Stimulated activated CD4-positive, alpha-beta T cell treated with anti-CD3 and anti-CD28 coated beads, Interleukin-4, amount 100 ng/mL, for 24 hours (primary cell): ENCODE measurements at regions not wholly inside any gene's neighbourhood (a gene's known extent, or its start where the extent isn't known, plus 50 kb on each side); places are given as distances from the start of the nearest gene placed in this dataset.
A peak's percentile ranks its signal among the peaks of the same experiment; 100 is the strongest.
"Not testable (repeated sequence)": the region's sequence is repeated elsewhere in the genome, so short reads cannot be mapped to it uniquely, and the experiment has no call there.

Experiments used
- DNase-seq: peaks from one replicate; pipeline ENCODE4 v3.0.0-alpha.2; 2020

DNA sequence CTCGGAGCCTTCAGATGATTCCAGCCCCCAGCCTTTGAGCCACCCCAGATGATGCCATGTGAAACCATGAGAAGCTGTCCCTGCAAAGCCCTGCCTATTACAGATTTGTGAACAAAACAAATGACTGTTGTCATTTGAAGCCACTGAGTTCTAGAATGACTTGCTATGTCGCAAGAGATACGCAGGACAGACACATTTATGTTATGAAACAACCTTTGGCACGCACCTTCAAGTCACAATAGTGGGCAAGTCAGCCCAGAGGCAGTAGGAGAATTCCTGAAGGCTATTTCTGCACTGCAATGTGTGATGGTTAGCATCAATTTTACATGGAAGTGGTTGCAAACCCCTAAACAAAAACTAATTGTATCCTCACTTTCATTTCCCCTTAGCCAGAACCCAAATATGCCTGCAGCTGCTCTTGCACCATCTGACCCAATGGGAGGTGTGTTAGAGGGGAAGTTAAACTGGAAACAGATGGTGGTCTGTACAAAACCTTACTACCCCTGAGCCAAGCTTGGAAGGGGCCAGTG is 174.4 kb upstream of the ATP6AP2 start:
- DNase-seq = no peak

DNA sequence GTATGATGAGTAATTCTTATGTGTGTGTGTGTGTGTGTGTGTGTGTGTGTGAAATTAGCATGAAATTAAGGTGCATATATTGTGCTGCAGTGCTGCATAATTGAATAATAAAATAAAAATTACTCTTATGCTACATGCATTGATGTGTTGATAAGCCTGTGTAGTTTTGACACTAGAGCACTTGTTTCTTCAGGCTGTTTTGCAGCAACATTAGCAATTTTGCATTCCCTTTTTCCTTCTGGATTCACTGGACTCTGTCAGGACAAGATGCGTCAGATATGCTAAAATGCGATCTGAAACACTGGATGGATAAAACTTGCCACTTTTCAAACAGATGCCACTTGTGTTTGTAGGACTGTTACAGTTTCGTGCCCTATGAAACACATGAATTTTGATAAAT is 175.4 kb upstream of the ATP6AP2 start:
- DNase-seq = no peak

DNA sequence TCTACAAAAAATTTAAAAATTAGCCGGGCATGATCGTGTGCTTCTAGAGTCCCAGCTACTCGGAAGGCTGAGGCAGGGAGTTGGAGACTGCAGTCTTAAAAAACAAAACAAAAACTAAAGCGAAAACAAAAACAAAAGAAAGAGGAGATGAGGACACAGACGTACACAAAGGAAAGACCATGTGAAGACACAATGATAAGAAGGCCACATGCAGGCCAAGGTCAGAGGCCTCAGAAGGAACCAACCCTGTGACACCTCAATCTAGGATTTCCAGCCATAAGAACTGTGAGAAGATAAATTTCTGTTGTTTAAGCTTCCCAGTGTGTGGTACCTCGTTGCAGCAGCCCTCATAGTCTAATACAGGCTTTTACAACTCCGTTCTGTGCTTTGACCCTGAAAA is 177.0 kb upstream of the ATP6AP2 start:
- DNase-seq = no peak

DNA sequence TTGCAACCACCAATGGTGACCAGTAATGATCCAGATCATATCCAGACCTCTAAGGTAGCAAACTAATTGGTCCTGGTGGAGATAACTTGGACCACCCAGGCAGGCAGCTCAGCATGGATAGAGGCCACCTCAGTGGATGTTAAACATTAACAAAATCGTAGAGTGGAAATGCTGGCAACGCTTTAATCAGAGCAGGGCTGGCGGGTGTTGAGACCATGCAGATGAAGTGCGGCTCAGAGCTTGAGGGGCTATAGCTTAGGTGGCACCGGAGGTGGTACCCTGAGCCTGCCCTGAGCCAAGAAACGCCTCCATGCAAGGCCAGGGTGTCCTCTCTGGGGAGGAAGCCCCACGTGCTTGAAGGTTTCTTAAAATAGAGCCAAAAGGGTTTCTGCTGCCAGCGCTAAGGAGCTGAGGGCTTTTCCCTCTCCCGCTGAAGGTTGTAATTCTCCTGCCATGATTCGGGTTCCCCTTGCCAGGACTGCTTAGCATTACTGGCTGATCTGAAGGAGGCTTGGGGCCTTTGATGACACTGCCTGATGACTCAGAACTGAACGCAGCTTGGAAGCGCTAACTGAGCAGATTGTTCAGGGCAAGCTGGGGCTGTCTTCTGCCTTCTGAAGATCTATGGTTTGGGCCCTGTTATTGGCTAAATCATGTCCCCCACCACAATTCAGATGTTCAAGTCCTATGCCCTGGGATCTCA is 177.8 kb upstream of the ATP6AP2 start:
- peak; percentile 3 for DNase-seq

DNA sequence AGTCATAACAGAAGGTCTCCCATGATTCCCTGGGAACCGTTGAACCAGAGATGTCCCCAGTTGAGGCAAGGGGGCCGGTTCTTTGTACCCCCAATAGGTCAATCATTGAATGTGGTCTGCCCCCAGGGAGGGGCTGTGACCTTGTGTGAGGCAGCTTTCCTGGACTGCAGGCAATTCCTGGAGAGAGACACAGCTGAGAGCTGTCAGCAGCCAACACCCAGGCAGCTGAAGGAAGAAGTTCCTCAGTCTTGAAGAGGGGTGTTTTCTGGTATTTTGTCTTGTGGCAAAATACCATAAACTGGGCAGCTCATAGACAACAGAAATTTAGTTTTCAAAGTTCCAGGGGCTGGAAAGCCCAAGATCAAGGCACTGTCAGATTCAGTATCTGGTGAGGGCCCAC is 185.7 kb upstream of the ATP6AP2 start:
- no peak for DNase-seq

DNA sequence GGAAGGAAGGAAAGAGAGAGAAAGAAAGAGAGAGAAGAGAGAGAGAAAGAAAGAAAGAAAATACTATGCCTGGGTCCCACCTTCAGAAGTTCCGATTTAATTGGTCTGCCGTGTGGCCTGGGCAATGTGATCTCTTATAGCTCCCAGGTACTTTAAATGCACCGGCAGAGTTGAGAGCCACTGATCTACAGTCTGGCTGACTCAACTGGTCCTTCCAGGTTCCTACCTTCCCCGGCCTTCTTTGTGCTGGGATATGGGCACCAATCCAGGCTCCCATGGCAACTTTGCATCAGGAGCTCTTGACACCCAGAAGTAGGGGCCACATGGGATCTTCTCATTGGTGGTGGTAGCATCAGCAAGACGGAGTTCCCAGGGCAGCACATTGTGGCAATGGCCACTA is 186.5 kb upstream of the ATP6AP2 start:
- DNase-seq = no peak

DNA sequence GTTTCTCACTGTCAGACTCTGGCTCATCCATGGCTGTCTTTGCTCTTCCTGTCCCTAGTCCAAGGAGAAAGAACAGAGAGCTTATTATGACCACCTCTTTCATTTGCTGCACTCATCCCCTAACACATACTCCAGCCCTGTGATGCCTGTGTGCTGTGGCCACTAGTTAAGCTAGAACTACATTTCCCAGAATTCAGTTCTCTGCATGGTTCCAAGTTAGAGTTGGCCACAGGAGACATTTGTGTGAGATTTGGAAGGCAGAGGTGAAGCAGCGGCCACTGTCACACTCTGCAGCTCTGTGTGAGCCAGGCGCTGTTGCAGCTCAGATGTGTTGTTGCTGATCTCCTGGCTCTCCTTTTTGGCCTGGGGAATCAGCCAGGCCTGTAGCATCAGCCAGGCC is 188.2 kb upstream of the ATP6AP2 start:
- no peak for DNase-seq

DNA sequence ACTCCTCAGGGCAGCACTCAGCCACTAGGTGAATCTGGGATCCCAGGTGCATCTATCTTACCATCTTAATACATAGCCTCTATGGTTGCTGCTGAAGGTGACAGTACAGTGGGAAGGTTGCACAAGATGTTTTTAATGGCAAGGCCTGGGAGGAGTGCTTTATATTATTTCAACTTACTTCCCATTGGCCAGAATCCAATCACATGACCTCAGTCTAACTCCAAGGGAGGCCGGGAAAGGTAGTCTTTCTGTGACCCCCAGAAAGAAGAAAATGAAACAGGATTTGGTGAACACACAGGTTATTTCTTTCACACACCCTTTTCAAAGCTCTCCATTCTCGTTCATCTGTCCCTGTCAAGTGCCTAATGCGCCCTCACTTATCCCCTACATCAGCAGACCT is 189.1 kb upstream of the ATP6AP2 start:
- DNase-seq = no peak

DNA sequence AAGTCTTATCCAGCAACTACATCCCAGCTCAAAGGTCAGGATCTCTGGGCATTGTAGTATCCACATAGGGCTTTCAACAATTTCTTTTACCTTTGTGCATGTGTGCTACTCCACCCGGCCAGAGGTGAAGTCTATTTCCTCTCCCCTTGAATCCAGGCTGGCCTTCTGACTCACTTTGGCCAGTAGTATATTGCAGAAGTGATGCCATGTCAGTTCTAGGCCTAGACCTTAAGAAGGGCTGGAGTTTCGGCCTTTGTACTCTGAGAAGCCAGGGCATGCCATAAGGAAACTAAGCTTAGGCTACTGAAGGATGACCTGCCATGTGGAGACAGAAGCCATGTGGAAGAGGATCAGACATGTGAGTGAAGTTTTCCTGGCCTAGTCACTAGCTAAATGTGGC is 191.2 kb upstream of the ATP6AP2 start:
- no peak for DNase-seq

DNA sequence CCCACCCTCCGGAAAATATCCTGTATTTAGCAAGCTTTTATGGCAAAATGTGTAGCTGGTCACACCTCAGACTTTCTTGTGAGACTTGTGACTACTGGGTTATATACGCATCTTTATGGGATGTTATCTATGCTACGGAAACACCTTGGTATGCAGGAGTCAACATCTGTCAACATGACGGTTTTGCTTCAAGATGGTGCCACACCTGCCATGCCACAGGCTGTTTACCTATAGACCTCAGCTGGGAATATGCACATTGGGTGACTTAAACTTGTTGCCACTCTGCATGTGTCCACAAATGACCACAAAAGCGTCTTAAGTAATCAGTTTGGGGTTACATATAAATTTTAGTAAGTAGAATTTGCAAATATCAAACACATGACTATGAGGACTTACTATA is 192.3 kb upstream of the ATP6AP2 start:
- no peak for DNase-seq

DNA sequence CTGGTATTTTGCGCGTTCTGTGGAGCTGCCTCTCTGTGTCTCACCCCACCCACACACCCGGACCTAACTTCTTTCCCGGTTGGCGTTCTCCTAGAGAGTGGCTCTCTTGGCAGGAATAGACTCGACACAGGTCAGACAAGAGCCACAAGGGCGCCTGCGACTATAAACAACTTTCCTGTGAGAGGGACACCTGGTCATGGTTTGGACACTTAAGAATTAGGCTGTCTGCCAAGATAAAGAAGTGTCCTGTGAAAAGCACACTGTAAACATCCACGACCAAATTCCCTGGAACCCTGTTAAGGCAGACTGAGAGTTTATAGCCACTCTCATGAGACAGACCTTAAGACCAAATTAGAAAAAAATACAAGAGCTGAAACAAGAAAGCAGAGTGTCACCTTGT is 192.9 kb upstream of the ATP6AP2 start:
- not testable (repeated sequence) for DNase-seq

DNA sequence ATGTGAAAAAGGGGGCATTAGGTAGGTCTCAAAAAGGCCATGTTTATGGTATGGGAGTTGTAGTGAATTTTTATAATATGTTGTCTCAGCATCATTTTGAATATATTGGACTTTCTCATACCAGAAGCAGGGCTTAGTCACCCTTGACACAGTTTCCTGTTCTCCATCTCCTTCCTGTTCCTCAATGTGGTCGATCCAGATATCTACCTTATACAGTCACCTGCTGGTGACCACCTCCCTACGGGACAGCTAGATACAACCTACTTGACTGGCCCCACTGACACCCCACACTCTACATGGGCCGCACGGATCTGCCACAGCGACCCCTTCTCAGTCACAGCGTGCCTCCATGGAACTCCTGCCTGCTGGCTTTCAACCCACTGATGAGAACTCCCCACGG is 193.5 kb upstream of the ATP6AP2 start:
- not testable (repeated sequence) for DNase-seq

DNA sequence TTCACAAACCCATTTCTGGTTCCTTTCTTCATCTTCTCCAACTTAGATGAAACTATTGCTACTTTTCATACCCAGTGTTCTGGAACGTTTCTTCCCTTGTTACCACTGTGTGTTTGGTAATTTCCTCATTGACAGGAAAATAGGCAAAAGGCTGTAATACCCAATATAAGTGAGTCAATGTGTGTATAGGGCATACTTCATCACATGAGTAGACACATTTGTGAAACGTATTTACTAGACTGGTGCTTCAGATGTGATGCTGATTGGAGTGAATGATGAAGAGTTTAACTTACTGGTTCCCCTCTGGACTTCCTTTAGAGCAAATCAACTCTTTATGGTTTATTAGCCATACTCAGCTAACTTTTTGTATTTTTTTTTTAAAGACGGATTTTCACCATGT is 195.1 kb upstream of the ATP6AP2 start:
- no peak for DNase-seq

DNA sequence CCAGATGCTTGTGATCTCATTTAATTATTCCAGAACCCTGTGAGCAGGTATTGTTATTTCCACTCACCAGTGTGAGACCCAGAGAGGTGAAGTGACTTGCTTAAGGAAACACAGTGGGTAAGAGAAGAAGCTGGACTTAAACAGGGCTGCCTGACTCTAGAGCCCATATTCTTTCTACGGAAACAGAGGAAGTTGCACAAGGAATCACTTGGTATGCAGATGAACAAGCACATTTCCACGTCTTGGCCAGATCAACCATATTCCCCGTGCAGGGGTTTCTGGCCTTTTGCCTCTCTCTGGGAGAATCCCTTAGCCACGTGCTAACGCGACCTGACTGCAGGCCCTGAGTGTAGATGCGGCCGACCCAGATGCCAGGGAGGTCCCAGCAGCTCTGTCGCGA is 195.5 kb upstream of the ATP6AP2 start:
- DNase-seq = no peak

DNA sequence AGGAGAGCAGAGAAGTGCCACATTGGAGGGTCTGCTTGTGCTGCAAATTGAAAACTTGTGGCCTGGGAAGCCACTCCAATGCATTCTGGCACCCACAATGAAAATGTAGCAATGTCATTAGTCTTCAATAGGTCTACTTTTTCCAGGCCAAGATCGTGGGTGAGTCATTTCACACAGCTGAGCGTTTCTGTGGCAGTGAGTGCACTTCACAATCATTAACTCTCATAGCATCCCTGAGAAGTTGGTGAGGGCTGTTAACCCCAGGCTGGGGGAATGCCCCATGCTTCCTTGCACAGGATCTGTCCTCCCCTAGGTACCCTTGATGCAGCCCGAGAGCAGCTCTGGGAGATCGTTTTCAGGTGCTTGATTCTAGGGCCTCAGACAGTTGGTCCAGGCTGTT is 196.8 kb upstream of the ATP6AP2 start:
- no peak for DNase-seq

DNA sequence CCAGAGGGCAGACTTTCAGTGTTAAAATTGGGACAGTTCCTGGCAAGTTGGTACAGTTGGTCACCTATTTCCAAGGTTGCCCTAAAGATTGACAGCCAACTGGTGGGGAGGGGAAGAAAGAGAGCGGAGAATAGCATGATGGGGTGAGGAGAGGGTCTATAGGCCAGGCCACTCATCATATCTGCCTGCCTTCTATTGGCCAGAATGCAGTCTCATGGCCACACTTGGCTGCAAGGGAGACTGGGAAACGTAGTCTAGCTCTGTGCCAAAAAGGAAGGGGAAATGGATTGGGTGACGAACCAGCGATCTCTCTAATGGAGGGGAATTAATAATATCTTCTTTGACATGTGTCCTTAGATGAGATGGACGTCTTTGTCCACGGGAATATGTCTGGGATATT is 197.4 kb upstream of the ATP6AP2 start:
- DNase-seq = no peak

DNA sequence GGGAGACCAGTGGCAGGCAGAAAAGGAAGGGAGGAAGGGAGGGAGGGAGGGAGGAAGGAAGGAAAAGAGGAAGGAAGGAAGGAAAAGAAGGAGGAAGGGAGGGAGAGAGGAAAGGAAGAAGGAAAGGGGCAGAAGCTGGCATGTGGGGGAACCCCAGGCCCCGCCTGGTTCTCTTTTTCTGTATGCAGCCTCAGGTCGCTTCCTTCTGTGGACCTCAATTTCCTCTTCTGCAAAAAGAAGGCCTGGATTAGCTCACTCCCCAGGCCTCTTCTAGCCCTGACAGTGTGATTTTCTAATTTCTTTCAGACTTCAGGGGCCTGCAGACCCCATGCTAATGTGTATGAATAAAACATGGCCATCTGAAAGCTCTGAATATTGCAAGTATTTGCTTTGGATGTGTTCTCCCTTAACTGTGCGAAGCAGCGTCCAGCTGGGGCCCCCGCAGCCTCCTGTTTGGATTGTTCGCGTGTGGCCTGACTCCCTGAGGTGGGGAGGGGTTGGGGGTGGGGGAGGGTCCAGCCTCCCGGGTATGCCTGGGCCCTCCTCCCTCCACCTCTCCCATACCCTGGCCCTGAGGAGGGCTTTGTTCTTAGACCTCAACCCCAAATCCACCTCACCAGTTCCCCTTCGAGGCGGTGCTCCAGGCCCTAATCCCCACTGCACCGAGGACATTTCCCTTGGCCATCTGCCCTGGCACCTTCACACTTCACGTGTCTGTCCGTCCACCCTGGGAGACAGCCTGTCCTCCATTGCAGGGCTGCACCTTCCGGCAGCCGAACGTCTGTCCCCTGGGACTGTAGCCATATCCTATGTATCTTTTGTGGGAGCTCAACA is 199.9 kb upstream of the ATP6AP2 start:
- DNase-seq = no peak

DNA sequence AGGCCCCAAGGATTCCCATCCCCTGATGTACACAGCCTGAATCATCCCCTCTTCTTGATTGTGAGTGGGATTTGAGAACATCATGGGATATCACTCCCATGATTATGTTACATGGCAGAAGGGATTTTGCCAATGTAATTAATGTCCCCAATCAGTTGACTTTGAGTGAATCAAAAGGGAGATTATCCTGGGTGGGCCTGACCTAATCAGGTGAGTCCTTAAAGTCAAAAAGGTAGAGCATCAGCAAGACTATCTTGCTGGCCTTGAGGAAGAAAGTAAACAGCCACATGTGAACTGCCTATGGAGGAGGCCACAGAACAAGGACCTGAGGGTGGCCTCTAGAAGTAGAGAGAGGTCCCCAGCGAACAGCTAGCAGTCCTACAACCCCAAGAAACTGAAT is 203.1 kb upstream of the ATP6AP2 start:
- DNase-seq = no peak

DNA sequence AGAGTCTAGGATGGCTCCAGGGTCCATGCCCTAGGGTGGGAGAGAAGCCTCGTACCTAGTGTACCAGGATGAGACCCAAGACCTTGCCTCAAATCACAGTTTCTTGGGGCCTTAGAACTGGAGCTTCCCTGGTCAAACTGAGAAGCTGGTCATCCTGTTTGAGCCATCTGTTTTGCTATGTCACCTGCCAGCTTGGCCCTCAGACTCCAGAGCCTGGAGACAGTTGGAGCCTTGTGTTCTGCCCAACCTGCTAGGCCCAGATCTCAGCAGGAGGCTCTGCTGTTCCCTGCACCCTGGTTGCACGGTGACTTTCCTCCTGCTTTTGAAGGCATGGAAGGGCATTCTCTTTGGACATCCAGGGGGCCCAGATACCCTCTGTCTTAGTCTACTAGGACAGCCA is 206.3 kb upstream of the ATP6AP2 start:
- no peak for DNase-seq

DNA sequence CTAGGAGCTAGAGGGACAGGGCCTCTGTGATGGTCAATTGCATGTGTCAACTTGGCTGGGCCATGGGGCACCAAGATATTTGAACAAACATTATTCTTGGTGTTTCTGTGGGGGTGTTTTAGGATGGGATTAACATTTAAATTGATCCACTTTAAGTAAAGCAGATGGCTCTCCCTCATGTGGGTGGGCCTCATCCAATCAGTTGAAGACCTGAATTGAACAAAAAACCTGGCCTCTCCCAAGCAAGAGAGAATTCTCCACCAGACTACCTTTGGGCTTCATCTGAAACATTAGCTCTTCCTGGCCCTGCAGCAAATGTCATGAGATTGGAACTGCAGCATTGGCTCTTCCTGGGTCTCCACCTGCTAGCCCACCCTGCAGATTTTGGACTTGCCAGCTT is 207.1 kb upstream of the ATP6AP2 start:
- DNase-seq = no peak

DNA sequence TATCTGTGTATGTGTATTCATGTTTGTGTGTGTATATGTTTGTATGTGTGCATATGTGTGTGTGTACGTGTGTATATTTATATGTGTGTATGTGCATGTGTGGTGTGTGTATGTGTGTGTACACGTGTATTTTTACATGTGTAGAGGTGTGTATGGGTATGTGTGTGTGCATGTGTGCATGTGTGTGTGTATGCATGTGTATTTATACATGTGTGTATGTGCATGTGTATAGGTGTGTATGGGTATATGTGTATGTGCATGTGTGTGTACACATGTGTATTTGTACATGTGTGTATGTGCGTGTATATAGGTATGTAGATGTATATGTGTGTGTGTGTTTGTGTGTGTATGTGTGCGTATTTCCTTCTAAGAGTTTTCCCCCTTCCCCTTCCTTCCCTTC is 207.7 kb upstream of the ATP6AP2 start:
- DNase-seq = no peak

DNA sequence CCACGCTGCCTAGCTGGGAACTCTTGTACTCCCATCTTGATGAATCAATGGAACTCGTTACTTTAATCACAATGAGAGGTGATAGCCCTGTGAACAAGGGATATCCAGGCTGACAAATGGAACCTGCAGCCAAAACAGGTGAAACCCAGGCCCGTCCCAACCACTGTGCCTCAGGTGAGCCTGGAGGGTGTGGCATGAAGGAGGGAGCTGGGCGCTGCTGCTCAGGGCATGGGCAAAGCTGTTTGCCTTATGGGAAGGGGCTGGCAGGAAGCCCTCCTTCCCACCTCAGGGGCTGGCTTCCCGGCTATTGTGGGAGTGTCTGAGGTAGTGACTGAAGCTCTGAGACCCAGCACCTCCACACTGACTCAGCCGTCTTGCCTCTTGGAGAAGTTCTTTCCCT is 209.4 kb upstream of the ATP6AP2 start:
- DNase-seq = no peak

DNA sequence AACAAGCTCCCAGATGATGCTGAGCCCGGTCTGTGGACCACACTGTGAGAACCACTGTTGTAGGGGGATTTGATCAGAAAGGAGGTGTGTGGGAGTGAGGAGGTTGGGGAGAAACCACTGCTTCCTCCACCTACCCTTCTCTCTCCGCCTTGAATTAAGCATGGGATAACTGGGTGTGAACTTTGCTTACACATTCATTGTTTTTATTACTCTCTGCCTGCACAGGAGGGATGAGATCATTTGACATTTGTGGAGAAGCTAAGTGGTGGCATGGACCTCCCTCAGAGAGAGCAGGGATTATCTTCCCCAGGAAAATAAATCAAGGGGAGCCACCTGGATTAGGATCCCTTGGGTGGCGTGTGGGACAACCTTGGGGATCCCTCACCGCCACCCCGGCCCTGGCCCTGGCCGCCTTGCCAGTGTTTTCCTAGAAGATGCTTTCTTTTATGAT is 212.1 kb upstream of the ATP6AP2 start:
- DNase-seq = no peak

DNA sequence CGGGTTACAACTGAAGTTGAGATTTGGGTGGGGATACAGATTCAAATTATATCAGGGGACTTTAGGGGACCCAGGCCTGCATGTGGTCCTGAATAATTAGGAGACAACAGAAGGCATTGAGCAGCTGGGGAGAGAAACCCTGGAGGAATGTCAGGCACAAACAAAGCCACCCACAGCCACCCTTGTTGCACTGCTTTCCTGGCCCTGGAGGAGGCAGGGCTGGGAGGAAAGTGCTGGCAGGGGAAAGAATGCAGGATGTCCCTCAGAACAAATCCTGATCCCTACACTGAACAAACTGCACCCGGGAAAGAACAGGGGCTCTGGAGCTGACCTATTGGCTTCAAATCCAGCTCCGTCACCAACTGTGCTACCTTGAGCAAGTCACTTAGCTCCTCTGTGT is 214.1 kb upstream of the ATP6AP2 start:
- no peak for DNase-seq
